ENCODE measurements at regions not wholly inside any gene's neighbourhood (a gene's known extent, or its start where the extent isn't known, plus 50 kb on each side); places are given as distances from the start of the nearest gene placed in this dataset.

DNA sequence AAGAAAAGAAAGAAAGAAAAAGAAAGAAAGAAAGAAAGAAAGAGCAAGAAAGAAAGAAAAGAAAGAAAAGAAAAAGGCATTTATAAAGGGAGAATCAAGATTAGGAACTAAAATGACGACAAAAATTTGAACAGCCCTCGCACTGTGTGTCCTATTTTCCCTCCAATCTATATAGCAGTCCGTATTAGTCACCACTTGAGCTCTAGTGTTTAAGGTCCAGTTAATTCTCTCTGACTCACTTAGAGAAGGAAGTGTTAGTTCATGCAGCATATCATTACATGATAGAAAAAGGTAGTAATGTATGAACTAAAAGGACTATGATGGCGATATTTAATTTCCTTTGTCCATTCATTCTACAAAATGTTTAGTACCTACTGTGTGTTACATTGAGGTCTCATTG lies 122.7 kb downstream of the CBLL2 start:
- Histone ChIP-seq H3K4me1 (no peaks in the 10 kb centered on the region), H3K36me3 (no peaks in the 10 kb centered on the region), H3K27me3 (no peaks in the 10 kb centered on the region), H3K4me3 (no peak overlapping the region), H3K9me3 (no peaks in the 10 kb centered on the region), H3K27ac (no peak overlapping the region)
- intact Hi-C loops (cut with DNase I): no loop called here
- no peak for DNase-seq (ENCODE audit: low spot score in 2 of 2)
- TF ChIP-seq, protein P1, sequence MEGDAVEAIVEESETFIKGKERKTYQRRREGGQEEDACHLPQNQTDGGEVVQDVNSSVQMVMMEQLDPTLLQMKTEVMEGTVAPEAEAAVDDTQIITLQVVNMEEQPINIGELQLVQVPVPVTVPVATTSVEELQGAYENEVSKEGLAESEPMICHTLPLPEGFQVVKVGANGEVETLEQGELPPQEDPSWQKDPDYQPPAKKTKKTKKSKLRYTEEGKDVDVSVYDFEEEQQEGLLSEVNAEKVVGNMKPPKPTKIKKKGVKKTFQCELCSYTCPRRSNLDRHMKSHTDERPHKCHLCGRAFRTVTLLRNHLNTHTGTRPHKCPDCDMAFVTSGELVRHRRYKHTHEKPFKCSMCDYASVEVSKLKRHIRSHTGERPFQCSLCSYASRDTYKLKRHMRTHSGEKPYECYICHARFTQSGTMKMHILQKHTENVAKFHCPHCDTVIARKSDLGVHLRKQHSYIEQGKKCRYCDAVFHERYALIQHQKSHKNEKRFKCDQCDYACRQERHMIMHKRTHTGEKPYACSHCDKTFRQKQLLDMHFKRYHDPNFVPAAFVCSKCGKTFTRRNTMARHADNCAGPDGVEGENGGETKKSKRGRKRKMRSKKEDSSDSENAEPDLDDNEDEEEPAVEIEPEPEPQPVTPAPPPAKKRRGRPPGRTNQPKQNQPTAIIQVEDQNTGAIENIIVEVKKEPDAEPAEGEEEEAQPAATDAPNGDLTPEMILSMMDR (IDR thresholded peaks at IDR 0.05): no peak

DNA sequence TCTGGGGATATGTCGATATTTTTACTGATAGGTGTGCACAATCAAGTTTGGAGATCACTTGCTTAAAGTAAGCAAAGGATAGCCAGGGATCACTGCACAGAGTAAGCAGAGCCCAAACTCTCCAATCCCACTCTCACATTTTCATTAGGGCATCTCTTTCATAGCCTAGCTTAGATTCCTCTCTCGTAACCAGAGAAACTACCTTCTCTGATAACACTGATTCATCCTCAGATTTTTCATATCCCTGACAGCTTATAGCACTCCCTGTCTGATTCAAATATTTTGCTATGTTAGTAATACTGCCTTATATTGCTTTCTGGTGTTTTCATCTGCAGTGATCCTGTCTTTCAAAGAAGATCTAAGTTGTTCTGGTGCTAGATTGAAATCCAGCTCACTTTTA lies 123.7 kb downstream of the CBLL2 start:
- intact Hi-C loops (cut with DNase I): no loop called here
- H3K4me3 ChIP-seq: no peak overlapping the region
- no peak overlapping the region for H3K27ac ChIP-seq
- H3K36me3 ChIP-seq: no peaks in the 10 kb centered on the region
- DNase-seq (ENCODE audit: low spot score in 2 of 2): no peak
- no peaks in the 10 kb centered on the region for H3K9me3 ChIP-seq
- TF ChIP-seq, protein P1 (IDR thresholded peaks at IDR 0.05): no peak
- H3K27me3 ChIP-seq: no peaks in the 10 kb centered on the region
- no peaks in the 10 kb centered on the region for H3K4me1 ChIP-seq

DNA sequence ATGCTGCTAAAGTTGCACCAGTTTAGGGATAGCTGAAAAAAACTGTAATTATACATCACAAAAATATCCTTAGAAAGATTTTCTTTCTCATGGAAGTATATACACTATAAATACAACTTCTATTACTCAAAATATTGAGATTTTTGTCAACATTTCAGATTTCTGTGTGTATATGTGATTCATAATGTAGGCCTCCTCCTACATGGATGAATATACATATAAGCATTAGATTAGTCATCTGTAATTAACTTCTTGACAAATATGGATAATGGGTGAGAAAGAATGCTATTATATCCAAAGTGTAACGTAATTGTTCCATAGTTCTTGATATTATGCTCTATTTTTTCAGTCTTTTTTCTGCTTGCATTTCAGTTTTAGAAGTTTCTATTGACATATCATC lies 124.9 kb downstream of the CBLL2 start:
- DNase-seq (ENCODE audit: low spot score in 2 of 2): no peak
- Histone ChIP-seq H3K4me1 (no peaks in the 10 kb centered on the region), H3K4me3 (no peak overlapping the region), H3K9me3 (no peaks in the 10 kb centered on the region), H3K27me3 (no peaks in the 10 kb centered on the region), H3K27ac (no peak overlapping the region), H3K36me3 (no peaks in the 10 kb centered on the region)
- TF ChIP-seq, protein P1 (IDR thresholded peaks at IDR 0.05): no peak
- intact Hi-C loops (cut with DNase I): no loop called here

DNA sequence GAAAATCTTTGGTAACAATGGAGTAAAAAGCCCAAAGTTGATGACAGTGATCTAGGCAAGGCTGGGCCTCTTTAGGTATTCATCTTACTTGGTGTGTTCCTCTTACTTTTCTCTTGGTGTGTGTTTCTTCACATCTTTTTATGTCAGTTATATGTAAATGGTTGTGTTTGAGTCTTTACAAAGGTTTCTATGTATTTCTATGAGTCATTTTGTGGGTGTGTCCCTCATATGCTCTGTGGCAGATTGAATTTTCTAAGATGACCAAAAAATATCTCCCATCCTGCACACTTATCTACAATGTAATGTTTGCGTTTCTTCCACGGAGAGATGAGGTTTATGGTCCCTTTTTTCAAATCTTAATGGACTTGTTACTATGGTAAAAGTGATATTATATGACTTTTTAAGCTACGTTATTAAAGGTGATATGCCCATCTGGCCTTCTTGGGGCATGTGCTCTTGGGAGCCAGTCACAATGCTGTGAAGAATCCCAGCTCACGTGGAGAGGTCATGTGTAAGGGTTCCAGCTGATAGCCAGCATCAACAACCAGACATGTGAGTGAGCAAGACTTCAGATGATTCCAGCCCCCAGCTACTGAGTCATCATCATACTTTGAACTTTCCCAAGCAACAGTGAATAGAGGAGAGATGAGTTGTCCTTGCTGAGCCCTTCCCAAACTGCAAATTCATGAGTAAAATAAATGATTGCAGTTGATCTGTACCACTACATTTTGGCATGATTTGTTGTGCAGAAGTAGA lies 126.9 kb downstream of the CBLL2 start:
- Histone ChIP-seq H3K4me1 (no peaks in the 10 kb centered on the region), H3K27me3 (no peaks in the 10 kb centered on the region), H3K36me3 (no peaks in the 10 kb centered on the region), H3K9me3 (no peaks in the 10 kb centered on the region), H3K27ac (no peak overlapping the region), H3K4me3 (no peak overlapping the region)
- TF ChIP-seq, protein P1 (IDR thresholded peaks at IDR 0.05): no peak
- intact Hi-C loops (cut with DNase I): no loop called here
- DNase-seq (ENCODE audit: low spot score in 2 of 2): no peak

DNA sequence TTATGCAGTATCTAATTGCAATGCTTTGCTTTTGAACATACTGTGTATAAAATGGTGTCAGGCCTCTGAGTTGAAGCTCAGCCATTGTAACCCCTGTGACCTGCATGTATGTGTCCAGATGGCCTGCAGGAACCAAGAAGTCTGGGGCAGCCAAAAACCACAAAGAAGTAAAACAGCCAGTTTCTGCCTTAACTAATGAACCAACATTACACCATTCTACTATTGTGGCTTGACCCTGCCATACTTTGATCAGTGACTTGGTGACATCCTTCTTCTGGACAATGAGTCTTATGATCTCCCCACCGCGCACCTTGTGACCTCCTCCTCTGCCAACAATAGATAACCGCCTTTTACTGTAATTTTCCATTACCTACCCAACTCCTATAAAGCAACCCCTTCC lies 131.6 kb downstream of the CBLL2 start:
- DNase-seq (ENCODE audit: low spot score in 2 of 2): no peak
- Histone ChIP-seq H3K27ac (no peak overlapping the region), H3K9me3 (no peaks in the 10 kb centered on the region), H3K4me3 (no peak overlapping the region), H3K27me3 (no peaks in the 10 kb centered on the region), H3K36me3 (no peaks in the 10 kb centered on the region), H3K4me1 (no peaks in the 10 kb centered on the region)
- intact Hi-C loops (cut with DNase I): no loop called here
- TF ChIP-seq, protein P1 (IDR thresholded peaks at IDR 0.05): no peak

Data from ascending aorta (tissue), 2 donors.